ENCODE measurements at regions not wholly inside any gene's neighbourhood (a gene's known extent, or its start where the extent isn't known, plus 50 kb on each side); places are given as distances from the start of the nearest gene placed in this dataset.

DNA sequence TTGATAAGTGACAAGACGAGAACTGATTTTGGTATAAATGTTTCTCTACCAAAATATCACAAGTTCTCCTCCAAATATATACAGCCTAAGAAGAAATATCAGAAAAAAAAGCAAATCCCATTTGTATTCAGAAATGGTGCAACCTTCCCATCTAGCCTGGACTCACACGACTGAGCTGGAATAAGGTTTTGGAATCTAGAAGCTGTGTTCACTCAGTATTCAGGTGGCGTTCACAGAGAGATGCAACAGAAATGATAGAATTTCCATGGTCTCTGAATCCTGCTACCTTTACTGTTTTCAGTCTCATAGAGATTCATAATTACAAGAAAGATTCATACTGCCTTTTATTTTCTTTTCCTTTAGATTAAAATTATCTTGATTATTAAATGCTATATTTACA lies 347.2 kb upstream of the TRIB2 start:
- TF ChIP-seq POLR2A (IDR thresholded peaks at IDR 0.05; ENCODE audit: low read depth, low read length) (no peak), TAF1 (IDR thresholded peaks at IDR 0.05; ENCODE audit: borderline replicate concordance, low read depth, low read length) (no peak)
